ENCODE measurements at regions not wholly inside any gene's neighbourhood (a gene's known extent, or its start where the extent isn't known, plus 50 kb on each side); places are given as distances from the start of the nearest gene placed in this dataset.

DNA sequence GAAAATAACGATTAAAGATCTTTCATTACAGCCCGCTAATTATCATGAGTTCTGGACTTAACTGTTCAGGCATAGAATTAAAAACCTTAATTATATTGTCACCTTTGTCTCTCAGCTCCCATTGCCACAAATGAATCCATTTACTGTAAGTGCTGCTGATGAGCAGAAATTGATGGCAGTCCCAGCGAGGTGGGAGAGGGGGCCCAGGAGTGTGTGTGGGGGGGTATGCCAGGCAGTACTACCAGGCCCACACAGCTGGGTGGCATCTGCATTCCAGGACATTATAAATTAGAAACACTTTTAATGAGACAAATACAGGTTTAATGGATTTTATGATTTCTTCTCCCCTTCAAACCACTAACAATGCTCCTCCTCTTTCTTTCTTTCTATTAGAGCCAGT is 196.0 kb downstream of the MELK start:
- Mint-ChIP-seq H3K36me3 (ENCODE audit: low read depth) (no peaks in the 10 kb centered on the region), H3K4me1 (no peaks in the 10 kb centered on the region), H3K27me3 (peaks cover 17% of the 10 kb centered on the region), H3K4me3 (no peak overlapping the region), H3K9me3 (no peaks in the 10 kb centered on the region), H3K27ac (no peak overlapping the region)
- ChIA-PET POLR2A (no interaction called here), CTCF (no interaction called here)
- TF ChIP-seq, protein P1, sequence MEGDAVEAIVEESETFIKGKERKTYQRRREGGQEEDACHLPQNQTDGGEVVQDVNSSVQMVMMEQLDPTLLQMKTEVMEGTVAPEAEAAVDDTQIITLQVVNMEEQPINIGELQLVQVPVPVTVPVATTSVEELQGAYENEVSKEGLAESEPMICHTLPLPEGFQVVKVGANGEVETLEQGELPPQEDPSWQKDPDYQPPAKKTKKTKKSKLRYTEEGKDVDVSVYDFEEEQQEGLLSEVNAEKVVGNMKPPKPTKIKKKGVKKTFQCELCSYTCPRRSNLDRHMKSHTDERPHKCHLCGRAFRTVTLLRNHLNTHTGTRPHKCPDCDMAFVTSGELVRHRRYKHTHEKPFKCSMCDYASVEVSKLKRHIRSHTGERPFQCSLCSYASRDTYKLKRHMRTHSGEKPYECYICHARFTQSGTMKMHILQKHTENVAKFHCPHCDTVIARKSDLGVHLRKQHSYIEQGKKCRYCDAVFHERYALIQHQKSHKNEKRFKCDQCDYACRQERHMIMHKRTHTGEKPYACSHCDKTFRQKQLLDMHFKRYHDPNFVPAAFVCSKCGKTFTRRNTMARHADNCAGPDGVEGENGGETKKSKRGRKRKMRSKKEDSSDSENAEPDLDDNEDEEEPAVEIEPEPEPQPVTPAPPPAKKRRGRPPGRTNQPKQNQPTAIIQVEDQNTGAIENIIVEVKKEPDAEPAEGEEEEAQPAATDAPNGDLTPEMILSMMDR (IDR thresholded peaks at IDR 0.05): no peak
- DNase-seq (no peak), ATAC-seq (ENCODE audit: low read depth) (no peak)
- intact Hi-C loops (cut with micrococcal nuclease): loop anchor here (5.0 to 10.0 kb wide), 5 partner anchors 64 to 1134 kb away; partner anchors contain the start of genes HINT2, POLR1E and SLC25A51

DNA sequence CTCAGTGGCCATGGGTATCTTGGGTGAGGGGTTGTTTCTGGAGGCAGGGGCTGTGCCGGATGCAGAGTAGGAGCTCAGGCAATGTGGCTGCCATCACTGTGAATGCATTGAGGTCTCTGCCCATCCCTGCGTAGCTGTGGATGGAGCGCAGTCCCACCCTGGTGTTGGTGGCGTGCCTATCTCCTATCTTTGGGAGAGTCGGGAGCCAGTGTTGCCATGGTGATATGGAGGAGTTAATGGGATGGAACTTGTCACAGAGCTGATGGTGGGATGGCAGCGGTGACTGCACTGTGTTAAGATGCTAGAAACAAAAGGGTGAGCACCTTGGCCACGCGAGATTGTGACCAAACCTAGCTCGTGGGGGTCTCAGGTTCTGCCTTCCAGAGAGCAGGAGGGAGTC is 197.3 kb downstream of the MELK start:
- intact Hi-C loops (cut with micrococcal nuclease): no loop called here
- Mint-ChIP-seq H3K4me1 (no peaks in the 10 kb centered on the region), H3K4me3 (no peak overlapping the region), H3K36me3 (ENCODE audit: low read depth) (no peaks in the 10 kb centered on the region), H3K27me3 (peaks cover 21% of the 10 kb centered on the region), H3K27ac (no peak overlapping the region), H3K9me3 (no peaks in the 10 kb centered on the region)
- ATAC-seq (ENCODE audit: low read depth) (no peak), DNase-seq (no peak)
- TF ChIP-seq, protein P1 (IDR thresholded peaks at IDR 0.05): no peak
- POLR2A ChIA-PET: no interaction called here
- CTCF ChIA-PET: no interaction called here

DNA sequence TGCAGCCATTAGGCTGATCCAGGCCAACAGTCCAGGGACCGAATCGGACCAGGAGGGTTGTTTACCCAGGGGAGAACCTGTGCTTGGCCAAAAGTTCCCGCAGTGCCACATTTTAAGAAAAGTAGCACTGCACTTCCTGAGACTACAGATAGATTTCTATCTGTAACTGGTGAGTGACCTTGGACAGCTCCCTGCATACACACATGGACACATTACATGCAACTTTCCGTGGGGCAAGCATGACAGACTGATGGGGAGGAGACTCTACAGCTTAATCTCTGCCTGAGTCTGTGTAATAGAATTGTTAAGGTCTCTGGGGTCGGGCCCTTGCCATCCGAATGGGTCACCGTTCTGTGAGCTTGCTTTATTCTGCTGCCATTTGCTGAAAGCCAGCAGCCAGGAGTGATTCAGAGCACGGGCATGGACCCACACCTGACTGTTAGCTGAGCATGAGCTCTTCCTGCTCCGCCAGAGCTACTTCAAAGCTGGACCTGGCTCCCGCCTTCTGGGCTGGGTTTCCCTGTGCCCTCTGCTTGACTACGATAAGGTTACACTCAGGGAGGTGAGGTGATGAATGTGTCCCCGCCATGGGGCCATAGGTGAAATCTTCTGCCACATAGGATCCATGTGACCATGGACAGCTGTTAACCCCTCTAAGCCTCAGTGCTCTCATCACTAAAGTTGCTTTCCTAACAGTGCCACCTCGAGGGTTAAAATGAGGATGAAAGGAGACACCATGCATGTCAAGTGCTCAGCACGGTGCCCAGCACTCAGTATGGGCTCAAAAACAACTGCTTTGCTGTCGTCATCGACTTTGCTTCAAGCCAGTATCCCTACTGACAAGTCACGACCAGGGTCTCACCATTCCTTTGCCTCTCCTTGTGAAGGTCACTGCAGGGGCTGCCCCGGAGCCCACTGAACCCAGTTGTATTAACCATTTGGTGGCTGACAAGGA is 200.0 kb downstream of the MELK start:
- H3K4me1 Mint-ChIP-seq: no peaks in the 10 kb centered on the region
- ChIA-PET CTCF (no interaction called here), POLR2A (no interaction called here)
- H3K27ac Mint-ChIP-seq: no peak overlapping the region
- peaks cover 26% of the 10 kb centered on the region for H3K27me3 Mint-ChIP-seq
- ATAC-seq (ENCODE audit: low read depth) (no peak), DNase-seq (no peak)
- H3K4me3 Mint-ChIP-seq: no peak overlapping the region
- H3K9me3 Mint-ChIP-seq: no peaks in the 10 kb centered on the region
- no peaks in the 10 kb centered on the region for H3K36me3 Mint-ChIP-seq (ENCODE audit: low read depth)
- intact Hi-C loops (cut with micrococcal nuclease): no loop called here
- TF ChIP-seq, protein P1 (IDR thresholded peaks at IDR 0.05): no peak

DNA sequence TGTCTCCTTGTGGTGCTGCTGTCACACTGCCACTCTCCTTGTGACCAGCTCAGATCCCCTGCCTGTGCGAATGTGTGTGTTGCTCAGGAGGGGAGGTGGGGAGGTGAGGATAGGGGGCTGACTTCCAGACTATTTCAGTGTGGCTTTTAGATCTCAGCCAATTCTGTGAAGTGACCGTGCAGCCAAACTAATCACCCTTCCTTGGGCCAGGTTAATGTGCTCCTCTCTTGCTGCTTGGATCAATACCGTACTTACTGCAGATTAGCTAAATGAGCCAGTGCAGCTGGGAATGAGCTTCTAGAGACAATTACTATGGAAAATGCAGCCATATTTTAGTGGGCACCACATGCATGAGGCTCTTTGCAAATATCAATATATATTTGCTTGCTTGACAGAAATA is 206.0 kb downstream of the MELK start:
- ChIA-PET CTCF (no interaction called here), POLR2A (no interaction called here)
- Mint-ChIP-seq H3K4me3 (no peak overlapping the region), H3K27ac (no peak overlapping the region), H3K27me3 (peaks cover 33% of the 10 kb centered on the region), H3K4me1 (no peaks in the 10 kb centered on the region), H3K36me3 (ENCODE audit: low read depth) (no peaks in the 10 kb centered on the region), H3K9me3 (no peaks in the 10 kb centered on the region)
- TF ChIP-seq, protein P1 (IDR thresholded peaks at IDR 0.05): no peak
- no peak for DNase-seq
- ATAC-seq (ENCODE audit: low read depth): no peak
- intact Hi-C loops (cut with micrococcal nuclease): no loop called here

DNA sequence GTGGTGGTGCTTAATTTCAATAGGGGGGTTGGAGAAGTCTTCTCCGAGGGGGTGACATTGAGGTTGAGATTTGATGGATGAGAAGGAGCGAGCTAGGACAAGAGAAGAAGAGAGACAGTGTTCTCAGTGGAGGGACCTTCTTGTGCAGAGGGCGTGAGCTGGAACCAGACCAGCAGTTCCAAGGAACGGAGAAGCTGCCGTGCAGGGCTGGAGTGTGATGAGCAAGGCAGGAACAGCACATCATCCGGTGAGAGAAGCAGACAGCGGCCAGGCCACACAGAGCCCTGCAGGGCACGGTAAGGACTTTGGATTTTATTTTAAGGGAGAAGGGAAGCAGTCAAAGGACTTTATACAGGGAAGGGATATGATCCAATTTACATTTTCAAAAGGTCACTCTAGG is 206.9 kb downstream of the MELK start:
- ATAC-seq (ENCODE audit: low read depth) (no peak), DNase-seq (no peak)
- Mint-ChIP-seq H3K36me3 (ENCODE audit: low read depth) (no peaks in the 10 kb centered on the region), H3K27ac (no peak overlapping the region), H3K4me3 (no peak overlapping the region), H3K9me3 (no peaks in the 10 kb centered on the region), H3K27me3 (peaks cover 36% of the 10 kb centered on the region), H3K4me1 (no peaks in the 10 kb centered on the region)
- CTCF ChIA-PET: no interaction called here
- intact Hi-C loops (cut with micrococcal nuclease): no loop called here
- POLR2A ChIA-PET: no interaction called here
- TF ChIP-seq, protein P1 (IDR thresholded peaks at IDR 0.05): no peak
